ENCODE measurements at regions not wholly inside any gene's neighbourhood (a gene's known extent, or its start where the extent isn't known, plus 50 kb on each side); places are given as distances from the start of the nearest gene placed in this dataset.
A peak's percentile ranks its signal among the peaks of the same experiment; 100 is the strongest.

GRCh38 chr20:62580052-62580451 lies 62.3 kb upstream of the SLCO4A1 start:
- H3K27me3 ChIP-seq (ENCODE audit: insufficient read depth, low read depth): peaks cover 94% of the 10 kb centered on the region
- no peak for TF ChIP-seq CTCF (conservative IDR thresholded peaks at IDR 0.05; ENCODE audit: low read depth, low read length)

GRCh38 chr20:62580733-62581132 lies 61.6 kb upstream of the SLCO4A1 start:
- no peak overlapping the region for H2AFZ ChIP-seq (ENCODE audit: low read depth)
- H3K4me2 ChIP-seq: no peak overlapping the region
- H3K27me3 ChIP-seq (ENCODE audit: insufficient read depth, low read depth): peaks cover 94% of the 10 kb centered on the region
- no peaks in the 10 kb centered on the region for H4K20me1 ChIP-seq (ENCODE audit: insufficient read depth)
- H3K4me1 ChIP-seq (ENCODE audit: low read depth, poor library complexity, severe bottlenecking): peaks cover 4% of the 10 kb centered on the region
- TF ChIP-seq CTCF (conservative IDR thresholded peaks at IDR 0.05; ENCODE audit: low read depth, low read length): no peak
- no peaks in the 10 kb centered on the region for H3K79me2 ChIP-seq (ENCODE audit: insufficient read depth, low read depth)
- H3K9ac ChIP-seq: no peak overlapping the region
- no peaks in the 10 kb centered on the region for H3K36me3 ChIP-seq (ENCODE audit: insufficient read depth)
- H3K27ac ChIP-seq: no peak overlapping the region
- H3K4me3 ChIP-seq (IDR thresholded peaks at IDR 0.05; ENCODE audit: insufficient read depth, low read depth, low read length): no peak overlapping the region

More at GRCh38 chr20:62580052-62580451, 62.3 kb upstream of the SLCO4A1 start:
- Histone ChIP-seq H3K36me3 (ENCODE audit: insufficient read depth) (no peaks in the 10 kb centered on the region), H3K79me2 (ENCODE audit: insufficient read depth, low read depth) (no peaks in the 10 kb centered on the region), H3K4me3 (IDR thresholded peaks at IDR 0.05; ENCODE audit: insufficient read depth, low read depth, low read length) (no peak overlapping the region), H3K4me1 (ENCODE audit: low read depth, poor library complexity, severe bottlenecking) (peaks cover 4% of the 10 kb centered on the region), H3K4me2 (no peak overlapping the region), H4K20me1 (ENCODE audit: insufficient read depth) (no peaks in the 10 kb centered on the region), H2AFZ (ENCODE audit: low read depth) (no peak overlapping the region), H3K9ac (no peak overlapping the region), H3K27ac (no peak overlapping the region)

- H4K20me1 ChIP-seq (ENCODE audit: insufficient read depth): no peaks in the 10 kb centered on the region
- no peaks in the 10 kb centered on the region for H3K79me2 ChIP-seq (ENCODE audit: insufficient read depth, low read depth)
- H3K27ac ChIP-seq: no peak overlapping the region
- H3K9ac ChIP-seq: no peak overlapping the region
- no peak for TF ChIP-seq CTCF (conservative IDR thresholded peaks at IDR 0.05; ENCODE audit: low read depth, low read length)
- H3K27me3 ChIP-seq (ENCODE audit: insufficient read depth, low read depth): peaks cover 93% of the 10 kb centered on the region
- no peaks in the 10 kb centered on the region for H3K36me3 ChIP-seq (ENCODE audit: insufficient read depth)
- H3K4me1 ChIP-seq (ENCODE audit: low read depth, poor library complexity, severe bottlenecking): peaks cover 4% of the 10 kb centered on the region
- no peak overlapping the region for H3K4me2 ChIP-seq
- no peak overlapping the region for H3K4me3 ChIP-seq (IDR thresholded peaks at IDR 0.05; ENCODE audit: insufficient read depth, low read depth, low read length)
- H2AFZ ChIP-seq (ENCODE audit: low read depth): no peak overlapping the region
These were observed 61.0 kb upstream of the SLCO4A1 start for GRCh38 chr20:62581308-62581707.

- Histone ChIP-seq H3K4me3 (IDR thresholded peaks at IDR 0.05; ENCODE audit: insufficient read depth, low read depth, low read length) (no peak overlapping the region), H3K79me2 (ENCODE audit: insufficient read depth, low read depth) (no peaks in the 10 kb centered on the region), H2AFZ (ENCODE audit: low read depth) (no peak overlapping the region), H3K4me1 (ENCODE audit: low read depth, poor library complexity, severe bottlenecking) (peaks cover 4% of the 10 kb centered on the region), H3K36me3 (ENCODE audit: insufficient read depth) (no peaks in the 10 kb centered on the region), H3K4me2 (0 out of 2 replicates have a peak overlapping the region, but pooled peaks have one; percentile 1), H3K27me3 (ENCODE audit: insufficient read depth, low read depth) (peaks cover 93% of the 10 kb centered on the region), H3K27ac (no peak overlapping the region), H4K20me1 (ENCODE audit: insufficient read depth) (no peaks in the 10 kb centered on the region), H3K9ac (no peak overlapping the region)
- no peak for TF ChIP-seq CTCF (conservative IDR thresholded peaks at IDR 0.05; ENCODE audit: low read depth, low read length)
These were observed 60.5 kb upstream of the SLCO4A1 start for GRCh38 chr20:62581806-62582205.
